ENCODE measurements at regions not wholly inside any gene's neighbourhood (a gene's known extent, or its start where the extent isn't known, plus 50 kb on each side); places are given as distances from the start of the nearest gene placed in this dataset.
A peak's percentile ranks its signal among the peaks of the same experiment; 100 is the strongest.

DNA sequence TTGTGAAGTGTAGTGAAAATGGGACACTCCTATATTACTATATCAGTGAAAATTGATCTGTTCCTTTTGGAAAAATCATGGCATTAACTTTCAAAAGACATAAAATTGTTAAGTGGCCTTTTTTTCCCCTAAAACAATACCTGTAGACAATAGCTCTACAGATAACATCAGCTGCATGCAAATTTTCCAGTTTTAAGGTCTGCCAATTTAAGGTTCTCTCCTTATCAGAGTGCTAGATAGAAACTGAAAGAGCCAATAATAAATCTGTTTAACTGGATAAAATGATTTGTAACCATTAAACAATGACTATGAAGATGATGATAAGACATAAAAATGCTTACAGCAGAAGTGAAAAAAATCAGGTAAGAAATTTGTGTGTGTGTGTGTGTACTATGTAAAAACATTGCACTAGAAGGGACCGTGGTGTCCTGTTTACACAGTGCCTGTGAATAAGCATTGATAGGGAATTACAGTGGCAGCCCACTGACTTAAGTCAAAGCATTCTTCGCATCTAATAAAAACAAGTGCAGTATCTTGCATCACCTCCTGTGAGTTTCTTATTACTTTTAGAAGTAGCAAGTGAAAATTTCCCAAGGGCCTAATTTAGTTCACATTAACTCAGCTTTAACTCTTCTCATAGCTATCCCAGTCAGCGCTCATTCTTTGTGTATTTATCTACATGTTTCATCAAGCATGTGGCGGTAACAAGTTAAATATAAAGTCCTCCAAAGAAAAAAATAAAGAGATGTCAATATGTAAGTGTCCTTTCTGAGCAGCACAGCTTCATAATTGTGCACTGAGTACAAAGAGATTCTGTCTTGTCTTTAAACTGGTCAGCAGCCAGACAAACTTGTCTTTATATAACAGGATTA lies 261.9 kb downstream of the ARL4A start:
- TF ChIP-seq, protein P1, sequence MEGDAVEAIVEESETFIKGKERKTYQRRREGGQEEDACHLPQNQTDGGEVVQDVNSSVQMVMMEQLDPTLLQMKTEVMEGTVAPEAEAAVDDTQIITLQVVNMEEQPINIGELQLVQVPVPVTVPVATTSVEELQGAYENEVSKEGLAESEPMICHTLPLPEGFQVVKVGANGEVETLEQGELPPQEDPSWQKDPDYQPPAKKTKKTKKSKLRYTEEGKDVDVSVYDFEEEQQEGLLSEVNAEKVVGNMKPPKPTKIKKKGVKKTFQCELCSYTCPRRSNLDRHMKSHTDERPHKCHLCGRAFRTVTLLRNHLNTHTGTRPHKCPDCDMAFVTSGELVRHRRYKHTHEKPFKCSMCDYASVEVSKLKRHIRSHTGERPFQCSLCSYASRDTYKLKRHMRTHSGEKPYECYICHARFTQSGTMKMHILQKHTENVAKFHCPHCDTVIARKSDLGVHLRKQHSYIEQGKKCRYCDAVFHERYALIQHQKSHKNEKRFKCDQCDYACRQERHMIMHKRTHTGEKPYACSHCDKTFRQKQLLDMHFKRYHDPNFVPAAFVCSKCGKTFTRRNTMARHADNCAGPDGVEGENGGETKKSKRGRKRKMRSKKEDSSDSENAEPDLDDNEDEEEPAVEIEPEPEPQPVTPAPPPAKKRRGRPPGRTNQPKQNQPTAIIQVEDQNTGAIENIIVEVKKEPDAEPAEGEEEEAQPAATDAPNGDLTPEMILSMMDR (IDR thresholded peaks at IDR 0.05; ENCODE audit: insufficient read depth, low read depth, low read length), result no peak
- no peak overlapping the region for H3K4me3 ChIP-seq (ENCODE audit: low read depth, low read length)
- DNase-seq (ENCODE audit: low read depth), result peak; percentile 72

DNA sequence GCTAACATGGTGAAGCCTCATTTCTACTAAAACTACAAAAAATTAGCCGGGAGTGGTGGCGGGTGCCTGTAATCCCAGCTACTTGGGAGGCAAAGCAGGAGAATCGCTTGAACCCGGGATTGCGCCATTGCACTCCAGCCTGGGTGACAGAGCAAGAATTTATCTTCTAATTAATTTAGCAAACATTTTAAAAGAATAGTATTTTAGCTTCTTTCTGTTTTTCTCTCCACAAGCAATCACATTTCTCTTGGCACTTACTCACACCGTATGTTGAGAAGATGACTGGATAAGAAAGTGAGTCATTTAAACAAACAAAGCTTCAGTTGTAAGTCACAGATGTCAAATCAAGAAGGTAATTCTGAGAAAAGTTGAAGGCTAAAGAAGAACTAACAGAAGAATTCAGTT lies 264.0 kb downstream of the ARL4A start:
- no peak overlapping the region for H3K4me3 ChIP-seq (ENCODE audit: low read depth, low read length)
- DNase-seq (ENCODE audit: low read depth), result peak; percentile 71
- TF ChIP-seq, protein P1 (IDR thresholded peaks at IDR 0.05; ENCODE audit: insufficient read depth, low read depth, low read length), result no peak

DNA sequence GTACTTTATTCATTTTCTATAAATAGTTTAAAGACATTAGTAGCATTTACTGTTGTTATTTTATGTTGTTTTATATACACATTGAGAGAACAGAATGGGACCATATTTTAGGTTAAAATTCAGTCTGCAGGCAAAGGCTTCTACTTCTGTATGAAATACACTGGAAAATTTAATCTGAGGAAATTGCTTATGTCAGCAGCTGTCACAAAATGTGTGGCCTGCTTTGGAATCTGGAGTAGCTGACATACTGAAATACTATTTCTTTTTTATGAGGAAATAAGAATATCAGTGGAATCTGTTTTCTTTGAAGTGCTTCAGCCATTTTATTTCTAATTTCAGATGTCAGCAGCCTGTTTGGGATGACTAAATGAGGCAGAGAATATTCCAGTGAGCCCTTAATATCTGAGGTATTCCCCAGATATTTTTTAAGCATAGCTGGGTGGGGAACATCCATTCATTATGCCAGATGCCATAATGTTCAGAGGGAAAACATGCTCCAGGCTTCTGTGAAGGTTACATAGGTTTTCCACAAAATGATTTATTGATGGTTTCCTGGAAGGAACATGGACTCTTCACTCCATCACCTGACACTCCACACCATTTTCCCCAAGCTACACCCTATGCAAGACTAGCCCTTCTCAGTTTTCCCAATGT lies 267.1 kb downstream of the ARL4A start:
- no peak overlapping the region for H3K4me3 ChIP-seq (ENCODE audit: low read depth, low read length)
- TF ChIP-seq, protein P1 (IDR thresholded peaks at IDR 0.05; ENCODE audit: insufficient read depth, low read depth, low read length), result no peak
- no peak for DNase-seq (ENCODE audit: low read depth)

DNA sequence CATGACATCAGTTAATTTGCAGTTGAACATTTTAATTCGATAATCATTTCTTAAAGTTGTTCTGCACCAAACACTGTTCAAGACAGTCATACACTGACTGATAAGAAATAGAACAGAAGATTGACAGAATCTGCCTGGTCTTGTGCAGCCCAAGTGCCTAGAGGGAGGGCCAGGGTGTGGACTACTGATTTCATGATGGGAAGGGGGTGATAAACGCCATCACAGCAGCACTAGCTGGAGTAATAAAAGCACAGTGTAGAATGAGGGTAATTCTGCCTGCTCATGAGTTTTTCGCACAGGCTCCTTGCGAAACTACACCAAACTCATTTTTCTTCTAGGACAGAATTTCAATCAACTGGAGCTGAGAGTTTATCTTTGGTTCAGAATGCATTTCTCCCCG lies 270.1 kb downstream of the ARL4A start:
- no peak for DNase-seq (ENCODE audit: low read depth)
- TF ChIP-seq, protein P1 (IDR thresholded peaks at IDR 0.05; ENCODE audit: insufficient read depth, low read depth, low read length), result no peak
- H3K4me3 ChIP-seq (ENCODE audit: low read depth, low read length), result no peak overlapping the region

DNA sequence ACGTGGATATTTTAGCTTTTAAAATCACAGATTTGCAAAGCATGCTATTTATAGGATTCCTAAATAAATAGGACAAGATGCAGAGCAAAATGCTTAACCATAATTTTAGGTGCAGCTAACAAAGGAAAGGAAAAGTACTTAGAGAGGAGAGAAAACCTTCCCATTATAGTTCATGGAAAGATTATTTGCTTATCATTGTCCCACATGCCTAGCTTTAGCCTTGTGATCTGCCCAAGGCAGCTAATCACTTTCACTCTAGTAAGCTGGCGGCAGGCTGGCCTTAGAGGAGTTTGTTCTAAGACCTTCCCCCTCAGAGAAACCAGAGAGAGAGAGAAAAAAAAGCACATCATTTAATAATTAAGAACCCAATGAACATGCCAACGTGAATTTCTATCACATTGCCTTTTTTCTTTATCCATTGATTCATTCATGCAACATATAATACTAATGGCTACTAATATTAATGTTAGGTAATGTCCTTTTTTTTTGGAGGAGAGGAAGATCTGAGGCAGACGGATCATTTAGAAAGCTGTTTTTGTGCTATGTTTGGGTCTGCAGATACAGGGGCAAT lies 274.6 kb downstream of the ARL4A start:
- TF ChIP-seq, protein P1 (IDR thresholded peaks at IDR 0.05; ENCODE audit: insufficient read depth, low read depth, low read length), result no peak
- no peak overlapping the region for H3K4me3 ChIP-seq (ENCODE audit: low read depth, low read length)
- DNase-seq (ENCODE audit: low read depth), result no peak

DNA sequence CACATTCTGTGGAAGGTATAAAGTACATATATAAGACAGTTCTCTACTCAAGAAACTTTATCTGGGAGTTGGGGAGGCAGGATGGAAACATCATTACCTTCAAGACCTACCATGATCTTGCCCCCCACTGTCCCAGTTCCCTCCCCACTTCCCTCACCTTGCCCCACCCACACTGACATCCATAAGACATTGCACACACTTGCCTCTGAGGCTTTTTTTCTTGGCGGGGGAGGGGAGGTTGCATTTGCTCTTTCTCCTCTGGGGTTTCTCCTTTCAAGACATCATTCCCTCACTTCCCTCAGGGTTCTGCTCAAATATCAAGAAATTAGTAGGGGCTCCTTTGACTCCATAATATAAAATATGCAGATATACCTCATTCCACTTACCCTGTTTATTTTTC lies 276.0 kb downstream of the ARL4A start:
- DNase-seq (ENCODE audit: low read depth), result no peak
- H3K4me3 ChIP-seq (ENCODE audit: low read depth, low read length), result no peak overlapping the region
- TF ChIP-seq, protein P1 (IDR thresholded peaks at IDR 0.05; ENCODE audit: insufficient read depth, low read depth, low read length), result no peak
